Stimulated activated CD8-positive, alpha-beta memory T cell treated with anti-CD3 and anti-CD28 coated beads, Interleukin-7, amount 100 ng/mL, for 24 hours (primary cell): ENCODE measurements at regions not wholly inside any gene's neighbourhood (a gene's known extent, or its start where the extent isn't known, plus 50 kb on each side); places are given as distances from the start of the nearest gene placed in this dataset.

Source experiments
- DNase-seq: peaks from one replicate; pipeline ENCODE4 v3.0.0-alpha.2; 2020; ENCODE audit warnings: low read depth

- DNase-seq, result no peak
These were observed 134.8 kb upstream of the NAMPT start for GRCh38 chr7:106419455-106420182.

- no peak for DNase-seq
These were observed 133.7 kb upstream of the NAMPT start for GRCh38 chr7:106418526-106418925.

- DNase-seq, result no peak
These were observed 133.3 kb upstream of the NAMPT start for GRCh38 chr7:106418094-106418493.

GRCh38 chr7:106417273-106417902, 132.6 kb upstream of the NAMPT start:
- DNase-seq, result no peak

GRCh38 chr7:106416430-106416829, 131.6 kb upstream of the NAMPT start:
- DNase-seq, result no peak

GRCh38 chr7:106415433-106415832, 130.7 kb upstream of the NAMPT start:
- DNase-seq, result no peak

DNA sequence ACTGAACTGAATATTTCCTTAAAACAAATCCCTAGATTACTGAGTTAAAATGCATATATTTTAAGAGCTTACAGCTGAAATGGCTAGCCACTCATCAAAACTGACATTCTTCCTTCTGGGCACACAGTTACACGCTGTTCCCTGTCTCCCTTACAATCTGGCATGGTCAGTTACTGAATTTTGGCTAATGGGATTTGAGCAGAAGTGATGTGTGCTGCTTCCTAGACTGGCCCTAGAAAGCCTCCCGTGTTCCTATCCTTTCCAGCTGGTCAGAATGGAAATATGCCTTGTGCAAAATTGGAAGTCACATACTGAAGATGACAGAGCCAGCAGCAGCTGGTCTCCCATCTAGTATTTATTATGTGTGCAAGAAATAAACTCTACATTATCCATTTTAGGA, 128.7 kb upstream of the NAMPT start:
- DNase-seq, result no peak

DNA sequence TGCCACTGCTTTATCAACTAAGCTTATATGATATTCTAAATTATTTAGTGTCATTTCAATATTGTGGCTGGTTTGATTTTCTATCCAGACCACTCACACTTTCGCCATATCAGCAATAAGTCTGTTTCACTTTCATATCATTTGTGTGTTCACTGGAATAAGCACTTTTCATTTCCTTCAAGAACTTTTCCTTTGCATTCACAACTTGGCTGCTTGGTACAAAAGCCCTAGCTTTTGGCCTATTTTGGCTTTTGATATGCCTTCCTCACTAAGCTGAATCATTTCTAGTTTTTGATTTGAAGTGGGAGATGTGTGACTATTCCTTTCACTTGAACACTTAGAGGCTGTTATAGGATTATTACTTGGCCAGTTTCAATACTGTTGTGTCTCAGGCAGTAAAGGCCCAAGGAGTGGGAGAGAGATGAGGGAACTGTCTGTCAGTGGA, 120.9 kb upstream of the NAMPT start:
- no peak for DNase-seq

DNA sequence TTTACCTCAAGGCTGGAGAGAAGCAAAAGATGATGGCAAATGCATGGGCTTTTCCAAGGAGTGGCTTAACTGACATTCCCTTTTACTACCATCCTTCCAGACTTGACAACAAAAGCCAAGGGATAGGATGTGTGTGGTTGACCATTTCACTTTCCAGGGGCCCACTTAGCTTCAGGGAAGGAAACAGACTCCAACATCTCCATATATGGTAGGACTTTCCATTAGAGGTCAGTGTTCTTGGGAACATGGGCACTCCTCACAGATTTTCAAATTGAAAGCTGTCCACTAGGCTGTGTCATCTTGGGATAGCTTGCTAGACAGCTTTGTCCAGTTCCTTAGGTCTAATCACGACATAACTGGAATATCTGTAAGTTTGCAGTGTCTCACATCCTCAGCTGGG, 118.1 kb upstream of the NAMPT start:
- no peak for DNase-seq

GRCh38 chr7:106400923-106401322, 116.1 kb upstream of the NAMPT start:
- no peak for DNase-seq

GRCh38 chr7:106398786-106399185, 114.0 kb upstream of the NAMPT start:
- DNase-seq, result no peak

DNA sequence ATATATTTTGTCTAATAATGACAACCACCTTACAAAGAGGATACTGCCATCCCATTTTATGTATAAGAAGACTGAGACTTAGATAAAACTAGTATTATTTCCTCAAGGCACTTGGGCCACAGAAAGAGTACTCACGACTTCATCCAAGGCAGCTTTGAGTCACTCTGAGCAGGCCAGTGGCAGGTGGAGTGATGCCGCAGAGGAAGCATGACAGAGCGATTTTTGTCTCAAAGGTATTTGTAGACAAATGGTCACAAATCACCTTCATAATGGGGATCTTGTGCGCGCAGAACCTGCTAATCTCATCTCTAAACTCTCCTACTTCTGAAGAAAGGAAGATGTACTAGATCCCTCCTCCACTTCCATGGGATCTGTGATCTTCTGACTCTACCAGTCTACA, 113.2 kb upstream of the NAMPT start:
- DNase-seq, result no peak

DNA sequence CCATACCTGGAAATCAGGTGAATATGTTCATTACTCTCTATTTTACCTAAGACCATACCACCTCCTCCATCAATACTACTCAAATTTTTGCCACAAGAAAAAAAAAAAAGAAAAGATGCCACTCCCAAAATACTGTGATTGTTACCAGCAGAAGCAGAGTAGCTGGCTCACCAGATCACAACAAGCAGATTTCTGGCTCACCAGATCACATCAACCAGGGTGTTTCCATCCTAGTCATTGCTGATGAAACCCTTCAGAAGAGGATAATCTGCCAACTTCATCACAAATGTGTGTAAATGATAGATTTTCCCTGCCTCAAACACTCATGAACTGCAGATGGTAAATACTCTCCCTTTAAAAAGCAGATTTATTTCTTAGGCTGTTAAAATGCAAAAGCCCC, 109.7 kb upstream of the NAMPT start:
- no peak for DNase-seq

- DNase-seq, result no peak
These were observed 108.9 kb upstream of the NAMPT start for GRCh38 chr7:106393564-106394251.

GRCh38 chr7:106392590-106392989, 107.8 kb upstream of the NAMPT start:
- no peak for DNase-seq

DNA sequence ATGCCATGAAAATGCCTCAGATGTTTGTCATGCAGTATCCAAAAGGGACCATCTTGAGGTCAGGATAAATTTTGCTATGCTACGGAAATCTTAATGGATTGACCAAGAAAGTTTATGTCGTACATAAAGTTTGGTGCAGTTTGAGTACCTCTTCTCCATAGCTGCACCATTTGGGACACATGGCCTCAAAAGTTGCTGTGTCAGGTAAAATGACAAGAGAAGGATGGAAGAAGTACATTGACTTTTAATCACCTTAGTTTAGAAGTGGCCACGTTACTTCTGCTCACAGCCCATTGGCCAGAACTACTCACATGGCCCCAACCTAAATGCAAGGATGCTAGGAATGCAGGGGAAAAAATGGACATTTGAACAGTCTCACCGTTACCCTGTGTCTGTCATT, 107.4 kb upstream of the NAMPT start:
- DNase-seq, result no peak

- DNase-seq, result no peak
These were observed 102.2 kb upstream of the NAMPT start for GRCh38 chr7:106386958-106387357.

- DNase-seq, result no peak
These were observed 99.6 kb upstream of the NAMPT start for GRCh38 chr7:106384373-106384772.

DNA sequence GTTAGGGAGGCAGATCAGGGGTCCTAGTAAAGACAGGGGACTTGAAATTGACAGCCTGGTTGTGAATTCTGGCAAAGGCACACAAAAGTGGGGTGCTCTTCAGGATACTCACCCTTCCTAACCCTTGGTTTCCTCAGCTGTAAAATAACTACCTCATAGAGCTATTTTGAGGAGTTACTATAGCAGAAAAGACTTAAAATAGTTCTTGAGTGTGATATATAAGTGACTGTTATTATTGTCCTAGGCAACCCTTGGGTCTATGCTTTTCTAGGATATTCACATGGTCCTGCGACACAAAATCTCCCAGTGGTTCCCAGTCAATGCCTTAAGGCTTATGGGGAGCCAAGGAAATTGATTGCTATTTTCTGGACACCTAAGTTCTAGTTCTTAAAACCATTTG, 98.1 kb upstream of the NAMPT start:
- no peak for DNase-seq

DNA sequence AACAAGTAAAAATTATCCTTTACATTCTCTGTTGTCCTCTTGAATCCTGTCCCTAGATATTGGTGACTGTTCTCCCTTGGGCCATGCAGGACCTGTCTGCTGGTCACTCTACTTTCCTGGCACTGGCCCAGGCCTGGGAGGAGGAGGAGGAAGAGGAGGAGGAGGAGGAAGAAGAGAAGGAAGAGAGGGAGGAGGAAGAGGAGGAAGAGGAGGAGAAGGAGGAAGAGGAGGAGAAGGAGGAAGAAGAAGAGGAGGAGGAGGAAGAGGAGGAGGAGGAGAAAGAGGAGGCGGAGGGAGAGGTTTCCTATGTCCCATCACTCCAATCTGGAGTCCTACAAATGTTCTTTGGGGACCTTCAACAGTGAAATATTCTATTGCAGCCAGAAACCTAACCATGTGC, 97.3 kb upstream of the NAMPT start:
- no peak for DNase-seq

DNA sequence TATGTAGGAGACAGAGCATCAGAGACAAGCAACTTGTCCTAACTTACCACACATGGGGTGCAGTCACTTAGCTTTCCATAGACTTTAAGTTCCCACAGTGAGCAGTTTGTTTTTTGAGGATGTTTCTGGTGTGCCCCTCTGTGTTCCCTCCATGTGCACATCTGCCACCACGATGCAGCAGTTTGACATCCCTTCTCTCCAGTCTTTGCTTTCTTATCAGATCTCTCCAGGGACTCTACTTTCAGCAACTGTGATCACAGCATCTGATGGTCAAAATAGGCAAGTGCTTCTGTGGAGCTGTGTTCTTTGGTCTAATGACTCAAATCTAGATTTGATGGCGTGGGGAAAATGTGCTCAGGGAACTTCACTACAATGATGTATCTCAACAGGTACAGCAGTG, 96.5 kb upstream of the NAMPT start:
- DNase-seq, result no peak

GRCh38 chr7:106377847-106378361, 93.1 kb upstream of the NAMPT start:
- DNase-seq, result no peak
